Activated CD4-positive, alpha-beta T cell treated with anti-CD3 and anti-CD28 coated beads, Interleukin-2, amount 10 ng/mL, durations not matched to agents 7 days and 5 days (primary cell): ENCODE measurements at regions not wholly inside any gene's neighbourhood (a gene's known extent, or its start where the extent isn't known, plus 50 kb on each side); places are given as distances from the start of the nearest gene placed in this dataset.

Experiments used
- CTCF ChIA-PET: fragments of 350-600 bp; sonication (Branson Sonifier 250); formaldehyde crosslinking; loops from one replicate; lab custom pipeline; 2021; ENCODE audit warnings: antibody characterized with exemption; lab: Charles Lee
- POLR2A ChIA-PET: fragments of 350-600 bp; sonication (Branson Sonifier 250); formaldehyde crosslinking; loops from one replicate; lab custom pipeline; 2021; ENCODE audit warnings: antibody characterized with exemption; lab: Charles Lee
- DNase-seq: peaks from one replicate; pipeline ENCODE4 v3.0.0-alpha.2; 2020
- H3K27ac Mint-ChIP-seq: one replicate; pipeline ENCODE4 v1.8.0; 2021; ENCODE audit warnings: mild to moderate bottlenecking, moderate library complexity, mixed read lengths
- H3K27me3 Mint-ChIP-seq: one replicate; pipeline ENCODE4 v1.8.0; 2021; ENCODE audit warnings: mixed read lengths
- H3K36me3 Mint-ChIP-seq: one replicate; pipeline ENCODE4 v1.8.0; 2021; ENCODE audit warnings: low read depth, mixed read lengths
- H3K4me1 Mint-ChIP-seq: one replicate; pipeline ENCODE4 v1.8.0; 2021; ENCODE audit warnings: mixed read lengths
- H3K4me3 Mint-ChIP-seq: one replicate; pipeline ENCODE4 v1.8.0; 2021; ENCODE audit warnings: mild to moderate bottlenecking, moderate library complexity, mixed read lengths
- H3K9me3 Mint-ChIP-seq: one replicate; pipeline ENCODE4 v1.8.0; 2021; ENCODE audit warnings: mixed read lengths

- Mint-ChIP-seq H3K27ac (no peak overlapping the region), H3K4me1 (no peaks in the 10 kb centered on the region), H3K27me3 (no peaks in the 10 kb centered on the region), H3K4me3 (no peak overlapping the region), H3K9me3 (no peaks in the 10 kb centered on the region), H3K36me3 (no peaks in the 10 kb centered on the region)
- ChIA-PET POLR2A (no interaction called here), CTCF (no interaction called here)
- no peak for DNase-seq
These were observed 447.3 kb downstream of the HDGFL1 start for GRCh38 chr6:23016696-23017095.

- H3K9me3 Mint-ChIP-seq = no peaks in the 10 kb centered on the region
These were observed 452.1 kb downstream of the HDGFL1 start for GRCh38 chr6:23021487-23021886.

GRCh38 chr6:23027281-23027680 is 457.9 kb downstream of the HDGFL1 start:
- H3K9me3 Mint-ChIP-seq = peaks cover 4% of the 10 kb centered on the region
- DNase-seq = no peak
- no peaks in the 10 kb centered on the region for H3K36me3 Mint-ChIP-seq
- H3K27ac Mint-ChIP-seq = no peak overlapping the region
- ChIA-PET POLR2A (no interaction called here), CTCF (no interaction called here)
- H3K4me1 Mint-ChIP-seq = no peaks in the 10 kb centered on the region
- no peak overlapping the region for H3K4me3 Mint-ChIP-seq
- H3K27me3 Mint-ChIP-seq = no peaks in the 10 kb centered on the region

More at GRCh38 chr6:23021487-23021886, 452.1 kb downstream of the HDGFL1 start:
- ChIA-PET CTCF (no interaction called here), POLR2A (no interaction called here)
- Mint-ChIP-seq H3K4me1 (no peaks in the 10 kb centered on the region), H3K27ac (no peak overlapping the region), H3K4me3 (no peak overlapping the region), H3K27me3 (no peaks in the 10 kb centered on the region), H3K36me3 (no peaks in the 10 kb centered on the region)
- DNase-seq = no peak

- Mint-ChIP-seq H3K4me3 (no peak overlapping the region), H3K27ac (no peak overlapping the region), H3K27me3 (no peaks in the 10 kb centered on the region), H3K9me3 (peaks cover 4% of the 10 kb centered on the region), H3K36me3 (no peaks in the 10 kb centered on the region), H3K4me1 (no peaks in the 10 kb centered on the region)
- ChIA-PET POLR2A (interaction anchor here (0.6 kb wide), 1 partner anchor 8 kb away, joined by 3 read pairs; no protein-coding TSS in a partner anchor), CTCF (no interaction called here)
- DNase-seq = no peak
These were observed 462.6 kb downstream of the HDGFL1 start for GRCh38 chr6:23031986-23032385.

- H3K27me3 Mint-ChIP-seq = no peaks in the 10 kb centered on the region
- no peak overlapping the region for H3K4me3 Mint-ChIP-seq
- CTCF ChIA-PET = no interaction called here
- H3K9me3 Mint-ChIP-seq = peaks cover 4% of the 10 kb centered on the region
- H3K36me3 Mint-ChIP-seq = no peaks in the 10 kb centered on the region
- no peak overlapping the region for H3K27ac Mint-ChIP-seq
- no peak for DNase-seq
- H3K4me1 Mint-ChIP-seq = no peaks in the 10 kb centered on the region
- POLR2A ChIA-PET = no interaction called here
These were observed 465.6 kb downstream of the HDGFL1 start for GRCh38 chr6:23034926-23035325.

GRCh38 chr6:23036406-23036983 is 467.1 kb downstream of the HDGFL1 start:
- POLR2A ChIA-PET = no interaction called here
- H3K27ac Mint-ChIP-seq = no peak overlapping the region

GRCh38 chr6:23040899-23041298 is 471.5 kb downstream of the HDGFL1 start:
- no peak overlapping the region for H3K27ac Mint-ChIP-seq
- H3K4me3 Mint-ChIP-seq = no peak overlapping the region
- H3K27me3 Mint-ChIP-seq = no peaks in the 10 kb centered on the region
- H3K4me1 Mint-ChIP-seq = no peaks in the 10 kb centered on the region
- H3K36me3 Mint-ChIP-seq = no peaks in the 10 kb centered on the region
- ChIA-PET POLR2A (no interaction called here), CTCF (no interaction called here)
- no peak for DNase-seq
- H3K9me3 Mint-ChIP-seq = no peaks in the 10 kb centered on the region

More at GRCh38 chr6:23036406-23036983, 467.1 kb downstream of the HDGFL1 start:
- Mint-ChIP-seq H3K9me3 (no peaks in the 10 kb centered on the region), H3K4me1 (no peaks in the 10 kb centered on the region), H3K36me3 (no peaks in the 10 kb centered on the region), H3K4me3 (no peak overlapping the region), H3K27me3 (no peaks in the 10 kb centered on the region)
- CTCF ChIA-PET = no interaction called here
- no peak for DNase-seq

GRCh38 chr6:23045280-23045679 is 475.9 kb downstream of the HDGFL1 start:
- CTCF ChIA-PET = no interaction called here
- H3K9me3 Mint-ChIP-seq = peaks cover 3% of the 10 kb centered on the region
- no peak for DNase-seq

GRCh38 chr6:23055523-23055922 is 486.2 kb downstream of the HDGFL1 start:
- H3K4me3 Mint-ChIP-seq = no peak overlapping the region
- no peak overlapping the region for H3K27ac Mint-ChIP-seq
- H3K27me3 Mint-ChIP-seq = no peaks in the 10 kb centered on the region
- H3K36me3 Mint-ChIP-seq = no peaks in the 10 kb centered on the region
- ChIA-PET CTCF (interaction anchor here (0.7 kb wide), 1 partner anchor 70 kb away, joined by 3 read pairs; no protein-coding TSS in a partner anchor), POLR2A (no interaction called here)
- DNase-seq = no peak
- no peaks in the 10 kb centered on the region for H3K4me1 Mint-ChIP-seq
- H3K9me3 Mint-ChIP-seq = no peaks in the 10 kb centered on the region

More at GRCh38 chr6:23045280-23045679, 475.9 kb downstream of the HDGFL1 start:
- POLR2A ChIA-PET = no interaction called here
- no peaks in the 10 kb centered on the region for H3K36me3 Mint-ChIP-seq
- H3K27ac Mint-ChIP-seq = no peak overlapping the region
- no peaks in the 10 kb centered on the region for H3K27me3 Mint-ChIP-seq
- no peaks in the 10 kb centered on the region for H3K4me1 Mint-ChIP-seq
- H3K4me3 Mint-ChIP-seq = no peak overlapping the region

GRCh38 chr6:23073821-23074220 is 504.5 kb downstream of the HDGFL1 start:
- no peak overlapping the region for H3K27ac Mint-ChIP-seq
- POLR2A ChIA-PET = no interaction called here
- DNase-seq = no peak
- no peaks in the 10 kb centered on the region for H3K27me3 Mint-ChIP-seq
- no peak overlapping the region for H3K4me3 Mint-ChIP-seq
- CTCF ChIA-PET = no interaction called here
- no peaks in the 10 kb centered on the region for H3K4me1 Mint-ChIP-seq
- no peaks in the 10 kb centered on the region for H3K9me3 Mint-ChIP-seq
- no peaks in the 10 kb centered on the region for H3K36me3 Mint-ChIP-seq

GRCh38 chr6:23077772-23078171 is 508.4 kb downstream of the HDGFL1 start:
- Mint-ChIP-seq H3K27ac (no peak overlapping the region), H3K27me3 (no peaks in the 10 kb centered on the region), H3K4me3 (no peak overlapping the region), H3K4me1 (no peaks in the 10 kb centered on the region), H3K9me3 (no peaks in the 10 kb centered on the region), H3K36me3 (no peaks in the 10 kb centered on the region)
- no peak for DNase-seq
- CTCF ChIA-PET = no interaction called here
- POLR2A ChIA-PET = no interaction called here

- H3K36me3 Mint-ChIP-seq = no peaks in the 10 kb centered on the region
- no peaks in the 10 kb centered on the region for H3K4me1 Mint-ChIP-seq
- DNase-seq = no peak
- ChIA-PET CTCF (no interaction called here), POLR2A (no interaction called here)
- no peaks in the 10 kb centered on the region for H3K27me3 Mint-ChIP-seq
- H3K9me3 Mint-ChIP-seq = no peaks in the 10 kb centered on the region
- H3K4me3 Mint-ChIP-seq = no peak overlapping the region
- no peak overlapping the region for H3K27ac Mint-ChIP-seq
These were observed 512.3 kb downstream of the HDGFL1 start for GRCh38 chr6:23081701-23082100.

- no peak for DNase-seq
- no peak overlapping the region for H3K27ac Mint-ChIP-seq
- ChIA-PET POLR2A (no interaction called here), CTCF (no interaction called here)
- no peaks in the 10 kb centered on the region for H3K27me3 Mint-ChIP-seq
- H3K36me3 Mint-ChIP-seq = no peaks in the 10 kb centered on the region
- no peaks in the 10 kb centered on the region for H3K9me3 Mint-ChIP-seq
- H3K4me3 Mint-ChIP-seq = no peak overlapping the region
- no peaks in the 10 kb centered on the region for H3K4me1 Mint-ChIP-seq
These were observed 516.7 kb downstream of the HDGFL1 start for GRCh38 chr6:23086100-23086499.

GRCh38 chr6:23087471-23087870 is 518.1 kb downstream of the HDGFL1 start:
- CTCF ChIA-PET = interaction anchor here (0.6 kb wide), 1 partner anchor 421 kb away, joined by 3 read pairs; no protein-coding TSS in a partner anchor
- H3K27ac Mint-ChIP-seq = no peak overlapping the region
- no peaks in the 10 kb centered on the region for H3K9me3 Mint-ChIP-seq
- H3K27me3 Mint-ChIP-seq = no peaks in the 10 kb centered on the region
- no peak overlapping the region for H3K4me3 Mint-ChIP-seq
- DNase-seq = no peak
- POLR2A ChIA-PET = no interaction called here
- no peaks in the 10 kb centered on the region for H3K4me1 Mint-ChIP-seq
- no peaks in the 10 kb centered on the region for H3K36me3 Mint-ChIP-seq
